Body of pancreas (tissue), 4 donors: ENCODE measurements at regions not wholly inside any gene's neighbourhood (a gene's known extent, or its start where the extent isn't known, plus 50 kb on each side); places are given as distances from the start of the nearest gene placed in this dataset.

ENCODE experiments used
- CTCF ChIP-seq, 7 experiments: fragments of 450-650 bp in 4 of 7; fragments of 200-600 bp in 3 of 7; sonication (generic) in 3 of 7; IDR thresholded peaks; one replicate each; pipeline ENCODE4 v1.5.1; 2016 to 2019; ENCODE audit warnings: antibody characterized with exemption in 7 of 7
- POLR2A ChIP-seq, 3 donors: fragments of 450-650 bp; IDR thresholded peaks; one replicate each; pipeline ENCODE4 v1.6.1; 2016; ENCODE audit warnings: antibody characterized with exemption in 3 of 3, mild to moderate bottlenecking in 2 of 3

DNA sequence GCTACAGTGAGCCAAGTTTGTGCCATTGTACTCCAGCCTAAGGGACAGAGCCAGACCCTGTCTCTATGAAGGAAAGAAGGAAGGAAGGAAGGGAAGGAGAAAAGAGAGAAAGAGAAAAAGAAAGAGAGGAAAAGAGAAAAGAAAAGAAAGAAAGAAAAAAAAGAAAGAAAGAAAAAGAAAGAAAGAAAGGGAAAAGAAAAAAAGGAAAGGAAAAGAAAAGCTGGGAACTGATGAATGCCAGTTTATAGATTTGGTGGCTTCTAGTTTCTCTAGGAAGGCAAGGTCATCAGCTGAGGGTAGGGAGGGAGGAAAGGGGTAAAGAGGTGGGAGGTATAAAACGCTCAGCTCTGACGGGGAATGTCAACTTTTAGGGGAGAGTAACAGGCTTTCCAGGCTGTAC, 62.3 kb upstream of the AKT3 start:
- TF ChIP-seq CTCF (IDR thresholded peaks at IDR 0.05) (no peak), POLR2A (IDR thresholded peaks at IDR 0.05) (no peak)
